HG03571 (cell line): ENCODE measurements at regions not wholly inside any gene's neighbourhood (a gene's known extent, or its start where the extent isn't known, plus 50 kb on each side); places are given as distances from the start of the nearest gene placed in this dataset.

Source experiments
- ATAC-seq: cut with Tn5 transposase; IDR thresholded peaks from one replicate; pipeline ENCODE4 v1.9.1; 2021; ENCODE audit not compliant: unreplicated experiment

DNA sequence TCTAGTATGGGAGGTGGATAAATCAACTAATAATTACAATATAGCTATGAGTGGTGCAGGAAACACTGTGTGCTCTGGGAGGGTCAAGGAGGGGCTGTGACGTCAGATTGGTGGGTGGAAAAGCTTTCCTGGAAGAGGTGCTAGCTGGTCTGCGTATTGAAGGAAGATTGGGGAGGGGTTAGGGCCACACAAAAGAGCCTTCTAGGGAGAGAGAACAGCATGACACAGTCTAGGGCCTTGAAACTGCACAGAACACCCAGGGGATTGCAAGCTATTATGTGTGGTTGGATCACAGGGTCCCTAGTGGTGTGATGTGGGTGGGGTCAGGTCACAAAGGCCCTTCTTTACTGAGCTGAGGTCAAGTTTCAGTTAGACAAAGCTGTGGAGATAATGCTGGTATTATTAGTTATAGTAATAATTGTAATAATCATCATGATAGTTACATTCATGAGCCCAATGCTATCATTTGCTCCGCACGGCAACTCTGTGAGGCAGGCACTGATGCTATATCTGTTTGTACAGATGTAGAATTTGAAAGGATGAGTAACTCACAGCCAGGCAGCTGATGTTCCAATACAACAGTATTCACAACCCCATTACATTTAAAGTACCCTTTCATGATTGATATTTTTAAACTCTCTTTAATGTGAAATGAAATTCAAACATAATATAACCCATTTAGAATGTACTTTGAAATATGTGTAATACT is 197.4 kb upstream of the IL12B start:
- ATAC-seq = no peak

DNA sequence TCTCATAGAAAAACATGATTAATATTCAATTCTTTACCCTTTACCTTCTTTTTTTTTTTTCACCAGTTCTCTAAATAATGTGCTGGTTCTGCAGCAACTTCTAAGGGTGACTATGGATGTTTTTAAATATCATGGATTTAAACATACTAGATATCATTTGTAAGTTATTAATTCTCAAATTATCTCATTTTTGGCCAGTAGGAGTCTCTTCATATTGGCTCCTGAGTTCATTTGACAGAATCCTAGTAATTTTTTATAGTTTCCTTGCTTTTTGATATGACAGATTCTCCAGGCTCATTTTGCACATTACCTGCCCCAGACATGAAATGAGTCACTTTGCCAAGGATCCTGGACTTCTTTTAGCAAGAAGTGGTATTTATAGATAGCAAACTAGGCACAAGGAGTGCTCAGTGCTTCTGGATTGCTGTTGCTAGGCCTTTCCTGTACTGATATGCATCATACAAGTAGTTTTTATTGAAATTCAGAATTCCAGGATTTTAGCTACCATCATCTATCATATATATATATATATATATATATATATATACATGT is 201.3 kb upstream of the IL12B start:
- ATAC-seq = no peak

- no peak for ATAC-seq
These were observed 202.9 kb upstream of the IL12B start for GRCh38 chr5:159533197-159533596.

- no peak for ATAC-seq
These were observed 205.9 kb upstream of the IL12B start for GRCh38 chr5:159536166-159536565.

DNA sequence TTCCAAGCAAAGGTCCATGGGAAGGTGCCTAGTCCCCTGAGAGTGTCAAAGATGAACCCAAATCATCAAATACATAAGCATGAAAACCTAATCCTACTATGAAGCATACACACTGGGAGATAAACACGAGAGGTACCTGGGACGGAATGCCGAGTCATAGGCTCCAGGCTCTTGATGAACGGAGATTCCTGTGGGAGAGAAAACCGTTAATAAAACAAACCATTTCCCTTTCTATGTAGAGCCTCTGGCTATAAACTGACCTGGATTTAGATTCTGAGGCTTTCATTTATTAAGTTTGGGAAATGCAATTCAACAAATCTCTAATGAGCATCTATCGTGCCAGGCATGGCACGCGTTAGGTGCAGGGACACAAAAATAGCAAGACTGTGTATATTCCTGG is 206.4 kb upstream of the IL12B start:
- no peak for ATAC-seq

DNA sequence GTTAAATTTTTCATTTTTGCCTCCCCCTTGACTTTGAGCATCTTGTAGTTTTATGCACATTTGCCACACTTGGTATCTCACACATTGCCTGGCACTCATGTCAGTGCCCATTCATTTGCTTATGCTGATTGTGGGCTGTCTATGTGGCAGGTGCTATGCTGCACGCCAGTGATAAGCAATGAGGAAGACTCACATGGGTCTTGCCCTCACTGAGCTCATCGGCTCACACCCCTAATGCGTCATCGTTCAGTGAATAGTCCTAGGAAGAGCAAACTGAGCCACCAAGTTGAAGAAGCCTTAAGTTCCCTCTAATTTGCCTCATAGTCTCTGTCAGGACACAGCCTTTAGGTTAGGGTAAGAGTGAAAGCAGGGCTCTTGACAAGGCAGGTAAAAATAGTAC is 209.4 kb upstream of the IL12B start:
- no peak for ATAC-seq

DNA sequence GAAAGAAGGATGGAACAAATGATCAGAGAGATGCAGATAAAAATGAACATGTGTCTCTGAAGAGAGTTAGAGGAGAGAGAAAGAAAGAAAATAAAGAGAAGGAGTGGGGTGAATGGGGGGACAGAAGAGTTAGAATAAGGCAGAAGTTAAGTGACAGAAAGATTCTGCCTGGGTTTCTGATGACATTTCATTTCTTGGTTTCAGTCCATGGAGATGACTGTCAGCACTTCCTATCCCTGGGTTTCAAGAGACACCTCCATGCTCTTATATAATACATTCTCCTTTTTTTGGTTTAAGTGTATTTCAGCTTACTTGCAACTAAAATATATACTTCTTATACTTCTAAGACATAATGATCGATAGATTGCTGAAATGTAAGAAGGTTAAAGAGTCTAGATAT is 213.0 kb upstream of the IL12B start:
- ATAC-seq = no peak

GRCh38 chr5:159545156-159545555 is 214.9 kb upstream of the IL12B start:
- ATAC-seq = no peak

- no peak for ATAC-seq
These were observed 217.3 kb upstream of the IL12B start for GRCh38 chr5:159547466-159548195.

DNA sequence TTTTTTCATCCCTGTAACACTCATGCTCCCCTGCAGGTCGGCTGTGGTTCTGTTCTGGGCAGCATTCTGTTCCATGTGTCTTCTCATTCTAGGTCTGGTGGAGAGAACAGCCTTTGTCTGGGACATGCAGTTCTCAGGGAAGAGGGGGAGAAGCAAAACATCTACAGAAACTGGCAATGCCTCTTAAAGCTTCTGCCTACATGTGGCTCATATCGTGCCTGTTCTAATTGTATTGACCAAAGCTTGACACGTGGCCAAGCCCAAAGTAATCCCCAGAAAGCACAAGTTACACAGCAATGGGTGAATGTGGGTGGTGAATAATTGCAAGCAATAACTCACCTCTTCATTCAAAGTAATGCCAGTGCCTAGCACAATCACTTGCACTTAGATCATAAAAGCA is 218.2 kb upstream of the IL12B start:
- ATAC-seq = no peak

DNA sequence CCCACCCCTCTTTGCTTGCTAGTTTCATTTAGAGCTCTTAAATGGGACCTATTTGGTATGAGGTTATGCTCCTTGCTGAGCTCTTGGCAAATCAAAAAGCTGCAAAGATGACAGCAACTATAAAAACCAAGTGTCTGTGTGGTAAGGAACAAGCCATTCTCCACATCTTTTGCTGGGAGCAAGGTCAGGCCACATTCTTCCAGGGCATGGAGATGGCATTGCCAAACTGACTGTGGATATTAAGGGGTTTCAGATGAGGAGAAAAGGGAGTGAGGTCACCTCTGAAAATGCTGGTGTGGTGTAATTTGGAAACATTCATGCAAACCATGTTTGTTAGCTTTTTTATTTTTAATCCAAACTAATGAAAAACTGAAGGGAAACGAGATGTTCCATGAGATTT is 218.8 kb upstream of the IL12B start:
- ATAC-seq = no peak

- ATAC-seq = no peak
These were observed 220.7 kb upstream of the IL12B start for GRCh38 chr5:159550951-159551350.

- ATAC-seq = no peak
These were observed 222.5 kb upstream of the IL12B start for GRCh38 chr5:159552751-159553150.

GRCh38 chr5:159553792-159554191 is 223.5 kb upstream of the IL12B start:
- no peak for ATAC-seq

DNA sequence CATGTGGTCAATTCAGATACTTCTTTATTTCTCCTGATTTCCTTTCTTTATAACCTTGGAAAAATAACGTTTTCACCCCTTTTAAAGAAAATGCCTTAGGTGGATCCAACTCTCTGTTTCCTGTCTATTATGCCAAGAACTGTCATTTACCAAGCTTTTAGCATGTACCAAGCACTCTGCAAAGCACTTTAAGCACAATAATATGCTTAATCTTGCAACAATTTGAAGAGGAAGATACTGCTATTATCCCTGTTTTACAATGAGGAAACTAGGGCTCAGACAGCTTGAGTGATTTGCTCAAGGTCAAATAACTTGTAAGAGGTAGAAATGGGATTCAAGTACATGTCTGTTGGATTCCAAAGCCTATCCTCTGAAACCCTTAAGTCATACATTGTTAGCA is 224.8 kb upstream of the IL12B start:
- no peak for ATAC-seq

DNA sequence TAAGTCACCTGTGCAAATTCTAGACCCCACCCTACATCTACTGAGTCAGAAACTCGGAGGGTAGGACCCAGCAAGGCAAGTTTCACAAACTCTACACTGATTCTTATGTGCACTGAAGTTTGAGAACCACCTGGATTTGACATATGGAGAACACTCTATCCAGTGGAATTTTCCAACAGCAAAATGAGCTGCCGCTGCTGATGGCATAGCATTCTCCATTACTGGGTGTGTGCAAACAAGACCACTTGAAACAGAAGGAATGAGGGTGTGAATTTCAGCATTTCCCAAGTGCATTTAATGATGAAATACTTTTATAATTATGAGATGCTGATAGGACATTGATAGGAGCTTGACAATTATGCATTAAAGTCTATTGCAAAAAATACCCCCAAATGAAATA is 229.1 kb upstream of the IL12B start:
- no peak for ATAC-seq

- no peak for ATAC-seq
These were observed 229.8 kb upstream of the IL12B start for GRCh38 chr5:159560088-159560487.

DNA sequence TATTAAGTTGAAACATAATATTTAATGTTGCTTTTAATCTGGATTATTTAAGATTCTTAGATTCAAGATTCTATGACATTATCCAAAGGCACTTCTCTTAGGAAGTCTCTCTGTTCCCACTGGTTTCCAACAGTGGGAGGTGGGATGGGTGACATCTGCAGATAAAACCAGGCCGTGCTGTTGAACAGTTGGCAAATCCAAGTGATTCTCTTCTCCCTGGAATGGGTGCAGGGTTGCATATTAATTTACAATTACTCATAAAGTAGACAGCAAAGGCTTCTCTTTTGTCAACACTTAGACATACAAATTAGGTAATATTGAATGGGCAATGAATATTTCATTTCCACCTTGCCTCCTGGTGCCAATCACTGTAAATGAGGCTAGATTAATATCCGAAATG is 233.7 kb upstream of the IL12B start:
- no peak for ATAC-seq

GRCh38 chr5:159566832-159567231 is 236.5 kb upstream of the IL12B start:
- no peak for ATAC-seq

GRCh38 chr5:159567461-159567860 is 237.2 kb upstream of the IL12B start:
- ATAC-seq = no peak

DNA sequence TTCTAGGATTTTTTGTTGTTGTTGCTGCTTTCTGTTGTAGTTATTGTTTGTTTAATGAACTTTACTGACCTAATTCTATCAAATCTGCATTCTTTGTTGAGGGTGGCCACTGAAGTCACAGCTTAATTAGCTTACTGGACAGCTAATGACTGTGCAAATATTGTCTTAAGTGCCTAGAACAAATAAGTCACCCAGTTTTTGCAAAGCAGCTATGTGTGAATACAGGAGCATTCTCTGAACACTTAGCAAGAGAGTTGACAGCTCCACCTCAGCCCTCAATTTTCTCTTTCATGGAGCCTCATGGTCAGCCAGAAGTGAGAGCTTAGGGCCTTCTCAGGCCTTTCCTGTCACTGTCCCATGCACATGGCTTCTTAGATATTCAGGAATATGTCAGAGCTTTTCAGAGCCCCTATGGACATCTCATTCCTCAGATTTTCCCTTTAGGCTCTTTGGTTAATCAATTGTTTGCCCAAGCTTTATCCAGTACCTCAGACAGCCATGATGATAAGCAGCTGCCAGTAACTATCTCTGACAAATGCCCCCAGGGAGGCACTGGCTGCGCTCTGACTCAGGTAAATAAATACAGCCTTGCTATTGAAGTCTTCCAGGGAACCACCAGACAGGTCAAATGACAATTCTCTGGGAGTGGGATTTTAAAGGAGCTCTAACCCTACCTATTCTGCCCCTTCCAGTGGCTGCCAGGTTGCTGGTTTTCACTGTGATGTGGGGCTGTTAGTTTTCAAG is 241.4 kb upstream of the IL12B start:
- ATAC-seq = no peak

GRCh38 chr5:159576902-159577301 is 246.6 kb upstream of the IL12B start:
- no peak for ATAC-seq
